ENCODE measurements at regions not wholly inside any gene's neighbourhood (a gene's known extent, or its start where the extent isn't known, plus 50 kb on each side); places are given as distances from the start of the nearest gene placed in this dataset.
"Not testable (repeated sequence)": the region's sequence is repeated elsewhere in the genome, so short reads cannot be mapped to it uniquely, and the experiment has no call there.

DNA sequence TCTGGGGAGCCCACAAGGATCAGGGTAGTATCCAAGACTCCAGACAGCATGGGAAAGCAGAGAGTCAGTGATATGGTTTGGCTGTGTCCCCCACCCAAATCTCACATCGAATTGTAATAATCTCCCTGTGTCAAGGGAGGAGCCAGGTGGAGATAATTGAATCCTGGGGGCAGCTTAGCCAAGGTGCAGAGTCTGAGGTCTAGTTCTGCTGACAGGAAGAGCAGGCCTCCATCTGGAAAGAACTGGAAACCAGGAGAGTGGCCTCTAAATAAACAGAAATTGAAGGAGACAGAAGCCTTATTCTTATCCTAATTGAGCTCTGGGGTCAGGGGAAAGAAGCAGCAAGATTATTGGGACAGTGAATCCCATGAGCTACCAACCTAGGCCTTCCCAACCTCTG lies 146.7 kb upstream of the NRP1 start:
- H3K14ac ChIP-seq (ENCODE audit: low read length in 2 of 2), result no peak overlapping the region
- no peak overlapping the region for H2BK12ac ChIP-seq (ENCODE audit: low read length in 2 of 2)
- WGBS, result 89% methylated on average over 1 of the region's 1 CpG
- H3K18ac ChIP-seq (ENCODE audit: low read depth in 1 of 2, low read length in 2 of 2), result no peak overlapping the region
- no peak overlapping the region for H3K27ac ChIP-seq (ENCODE audit: low read length, poor library complexity, severe bottlenecking)
- H4K8ac ChIP-seq (ENCODE audit: low read length), result no peak overlapping the region
- H3K4me2 ChIP-seq (ENCODE audit: low read length, poor library complexity, severe bottlenecking), result no peak overlapping the region
- no peak overlapping the region for H2AFZ ChIP-seq (ENCODE audit: low read depth, low read length)
- H3K79me1 ChIP-seq (replicated peaks; ENCODE audit: low read length, poor library complexity, severe bottlenecking), result no peaks in the 10 kb centered on the region
- no peak overlapping the region for H3K23ac ChIP-seq (ENCODE audit: low read length in 2 of 2)
- no peaks in the 10 kb centered on the region for H3K36me3 ChIP-seq (ENCODE audit: control insufficient read depth in 1 of 2, insufficient read depth in 2 of 2, low read depth in 1 of 2, low read length in 2 of 2)
- no peak overlapping the region for H3K4ac ChIP-seq (ENCODE audit: low read depth in 1 of 2, low read length in 2 of 2)
- no peak overlapping the region for H3K9ac ChIP-seq (ENCODE audit: low read length)
- H2BK120ac ChIP-seq (ENCODE audit: low read depth, low read length), result no peak overlapping the region
- H4K91ac ChIP-seq (ENCODE audit: low read length), result no peak overlapping the region
- H3K9me3 ChIP-seq (ENCODE audit: control insufficient read depth, low read length), result no peaks in the 10 kb centered on the region
- no peak overlapping the region for H2BK15ac ChIP-seq (ENCODE audit: low read depth, poor library complexity, severe bottlenecking)
- no peak for DNase-seq
- H3K4me3 ChIP-seq (ENCODE audit: insufficient read depth in 1 of 2, low read depth in 1 of 2, low read length in 2 of 2), result no peak overlapping the region
- H3K27me3 ChIP-seq (ENCODE audit: control insufficient read depth in 1 of 2, insufficient read depth in 1 of 2, low read length in 2 of 2), result no peaks in the 10 kb centered on the region
- no peaks in the 10 kb centered on the region for H3K4me1 ChIP-seq (ENCODE audit: control insufficient read depth, insufficient read depth, low read depth, low read length)
- H2AK5ac ChIP-seq (ENCODE audit: low read length, severe bottlenecking), result no peak overlapping the region
- H2BK5ac ChIP-seq (ENCODE audit: low read depth, low read length, poor library complexity, severe bottlenecking), result no peak overlapping the region

DNA sequence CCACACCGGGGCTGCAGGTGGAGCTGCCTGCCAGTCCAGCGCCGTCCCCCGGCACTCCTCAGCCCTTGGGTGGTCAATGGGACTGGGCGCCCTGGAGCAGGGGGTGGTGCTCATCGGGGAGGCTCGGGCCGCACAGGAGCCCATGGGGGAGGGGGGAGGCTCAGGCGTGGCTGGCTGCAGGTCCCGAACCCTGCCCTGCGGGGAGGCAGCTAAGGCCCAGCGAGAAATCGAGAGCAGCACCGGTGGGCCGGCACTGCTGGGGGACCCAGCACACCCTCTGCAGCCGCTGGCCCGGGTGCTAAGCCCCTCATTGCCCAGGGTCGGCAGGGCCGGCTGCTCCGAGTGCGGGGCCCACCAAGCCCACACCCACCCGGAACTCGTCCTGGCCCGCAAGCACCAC lies 145.9 kb upstream of the NRP1 start:
- not testable (repeated sequence) for H3K4me1 ChIP-seq (ENCODE audit: control insufficient read depth, insufficient read depth, low read depth, low read length); H3K9ac ChIP-seq (ENCODE audit: low read length); H2BK12ac ChIP-seq (ENCODE audit: low read length in 2 of 2); H3K36me3 ChIP-seq (ENCODE audit: control insufficient read depth in 1 of 2, insufficient read depth in 2 of 2, low read depth in 1 of 2, low read length in 2 of 2); H2AFZ ChIP-seq (ENCODE audit: low read depth, low read length); H2AK5ac ChIP-seq (ENCODE audit: low read length, severe bottlenecking); H4K8ac ChIP-seq (ENCODE audit: low read length); H4K91ac ChIP-seq (ENCODE audit: low read length); H2BK120ac ChIP-seq (ENCODE audit: low read depth, low read length); H3K18ac ChIP-seq (ENCODE audit: low read depth in 1 of 2, low read length in 2 of 2); H2BK5ac ChIP-seq (ENCODE audit: low read depth, low read length, poor library complexity, severe bottlenecking); H3K14ac ChIP-seq (ENCODE audit: low read length in 2 of 2); H3K23ac ChIP-seq (ENCODE audit: low read length in 2 of 2); H3K27me3 ChIP-seq (ENCODE audit: control insufficient read depth in 1 of 2, insufficient read depth in 1 of 2, low read length in 2 of 2); H3K4me2 ChIP-seq (ENCODE audit: low read length, poor library complexity, severe bottlenecking); DNase-seq; H2BK15ac ChIP-seq (ENCODE audit: low read depth, poor library complexity, severe bottlenecking); H3K9me3 ChIP-seq (ENCODE audit: control insufficient read depth, low read length); H3K27ac ChIP-seq (ENCODE audit: low read length, poor library complexity, severe bottlenecking); H3K4me3 ChIP-seq (ENCODE audit: insufficient read depth in 1 of 2, low read depth in 1 of 2, low read length in 2 of 2); H3K79me1 ChIP-seq (replicated peaks; ENCODE audit: low read length, poor library complexity, severe bottlenecking); H3K4ac ChIP-seq (ENCODE audit: low read depth in 1 of 2, low read length in 2 of 2)
- 98% methylated on average over 22 of the region's 24 CpGs for WGBS

DNA sequence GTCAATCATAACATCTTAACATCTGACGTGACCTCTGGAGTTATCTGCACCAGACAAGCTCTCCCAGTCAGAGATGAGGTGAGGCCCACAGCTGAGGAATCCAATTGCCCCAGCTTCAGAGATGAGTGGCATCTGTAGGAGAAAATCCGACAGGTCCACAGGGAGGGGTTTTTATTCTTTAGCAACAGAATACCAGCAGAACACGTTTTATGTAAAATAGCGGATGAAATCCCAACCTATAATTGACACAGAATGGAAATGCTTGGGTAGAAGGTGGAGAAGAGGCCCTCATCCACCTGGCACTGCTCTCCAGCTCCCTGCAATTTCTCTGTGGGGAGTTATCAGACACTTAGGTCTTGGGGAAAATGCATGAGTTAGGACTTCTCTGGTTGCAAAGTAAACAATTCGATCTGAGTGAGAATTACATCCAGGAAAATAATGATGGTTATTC lies 144.2 kb upstream of the NRP1 start:
- no peak overlapping the region for H2AK5ac ChIP-seq (ENCODE audit: low read length, severe bottlenecking)
- H4K8ac ChIP-seq (ENCODE audit: low read length), result no peak overlapping the region
- H3K18ac ChIP-seq (ENCODE audit: low read depth in 1 of 2, low read length in 2 of 2), result no peak overlapping the region
- WGBS, result 94% methylated on average over 2 of the region's 5 CpGs
- no peak overlapping the region for H2BK12ac ChIP-seq (ENCODE audit: low read length in 2 of 2)
- no peaks in the 10 kb centered on the region for H3K79me1 ChIP-seq (replicated peaks; ENCODE audit: low read length, poor library complexity, severe bottlenecking)
- no peaks in the 10 kb centered on the region for H3K4me1 ChIP-seq (ENCODE audit: control insufficient read depth, insufficient read depth, low read depth, low read length)
- H3K27ac ChIP-seq (ENCODE audit: low read length, poor library complexity, severe bottlenecking), result no peak overlapping the region
- no peaks in the 10 kb centered on the region for H3K27me3 ChIP-seq (ENCODE audit: control insufficient read depth in 1 of 2, insufficient read depth in 1 of 2, low read length in 2 of 2)
- no peak for DNase-seq
- no peak overlapping the region for H2BK15ac ChIP-seq (ENCODE audit: low read depth, poor library complexity, severe bottlenecking)
- H3K36me3 ChIP-seq (ENCODE audit: control insufficient read depth in 1 of 2, insufficient read depth in 2 of 2, low read depth in 1 of 2, low read length in 2 of 2), result no peaks in the 10 kb centered on the region
- no peak overlapping the region for H3K23ac ChIP-seq (ENCODE audit: low read length in 2 of 2)
- H3K9ac ChIP-seq (ENCODE audit: low read length), result no peak overlapping the region
- H2AFZ ChIP-seq (ENCODE audit: low read depth, low read length), result no peak overlapping the region
- no peak overlapping the region for H3K4me2 ChIP-seq (ENCODE audit: low read length, poor library complexity, severe bottlenecking)
- no peak overlapping the region for H4K91ac ChIP-seq (ENCODE audit: low read length)
- H3K4me3 ChIP-seq (ENCODE audit: insufficient read depth in 1 of 2, low read depth in 1 of 2, low read length in 2 of 2), result no peak overlapping the region
- H3K9me3 ChIP-seq (ENCODE audit: control insufficient read depth, low read length), result no peaks in the 10 kb centered on the region
- no peak overlapping the region for H2BK120ac ChIP-seq (ENCODE audit: low read depth, low read length)
- no peak overlapping the region for H3K14ac ChIP-seq (ENCODE audit: low read length in 2 of 2)
- no peak overlapping the region for H3K4ac ChIP-seq (ENCODE audit: low read depth in 1 of 2, low read length in 2 of 2)
- no peak overlapping the region for H2BK5ac ChIP-seq (ENCODE audit: low read depth, low read length, poor library complexity, severe bottlenecking)

DNA sequence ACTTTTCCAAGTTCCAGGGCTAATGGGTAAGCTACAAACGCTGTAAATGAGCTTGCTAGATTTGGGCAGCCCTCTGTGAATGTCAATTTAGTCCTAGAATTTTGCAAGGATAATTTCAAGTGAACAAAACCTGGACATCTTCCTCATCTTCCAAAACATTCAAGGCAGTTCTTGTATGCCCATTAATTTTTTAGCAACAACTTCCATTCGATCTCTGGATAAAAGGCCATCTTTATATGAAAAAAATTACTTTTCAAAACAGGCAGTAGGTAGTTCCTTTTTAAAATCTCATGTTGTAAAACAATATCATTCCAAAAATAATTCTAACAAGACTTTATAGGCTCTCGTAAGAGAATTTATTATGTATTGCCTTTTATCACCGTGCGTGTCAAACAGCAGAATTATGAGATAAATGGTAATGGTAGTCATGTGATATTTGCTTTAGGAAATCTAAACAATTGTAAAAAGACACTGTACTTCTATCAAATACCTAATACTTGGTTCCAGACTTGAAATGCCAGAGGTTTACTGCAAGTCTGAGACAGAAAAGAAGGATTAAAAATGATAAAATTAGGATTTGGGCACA lies 143.7 kb upstream of the NRP1 start:
- no peak overlapping the region for H3K14ac ChIP-seq (ENCODE audit: low read length in 2 of 2)
- H3K4ac ChIP-seq (ENCODE audit: low read depth in 1 of 2, low read length in 2 of 2), result no peak overlapping the region
- H2BK12ac ChIP-seq (ENCODE audit: low read length in 2 of 2), result no peak overlapping the region
- no peak overlapping the region for H3K4me2 ChIP-seq (ENCODE audit: low read length, poor library complexity, severe bottlenecking)
- no peak overlapping the region for H4K8ac ChIP-seq (ENCODE audit: low read length)
- no peak overlapping the region for H2BK120ac ChIP-seq (ENCODE audit: low read depth, low read length)
- 90% methylated on average over 4 of the region's 5 CpGs for WGBS
- no peak overlapping the region for H3K18ac ChIP-seq (ENCODE audit: low read depth in 1 of 2, low read length in 2 of 2)
- no peaks in the 10 kb centered on the region for H3K9me3 ChIP-seq (ENCODE audit: control insufficient read depth, low read length)
- no peak overlapping the region for H3K27ac ChIP-seq (ENCODE audit: low read length, poor library complexity, severe bottlenecking)
- no peak overlapping the region for H2BK5ac ChIP-seq (ENCODE audit: low read depth, low read length, poor library complexity, severe bottlenecking)
- no peaks in the 10 kb centered on the region for H3K27me3 ChIP-seq (ENCODE audit: control insufficient read depth in 1 of 2, insufficient read depth in 1 of 2, low read length in 2 of 2)
- H3K9ac ChIP-seq (ENCODE audit: low read length), result no peak overlapping the region
- no peak for DNase-seq
- no peak overlapping the region for H2AFZ ChIP-seq (ENCODE audit: low read depth, low read length)
- H3K4me1 ChIP-seq (ENCODE audit: control insufficient read depth, insufficient read depth, low read depth, low read length), result no peaks in the 10 kb centered on the region
- H3K23ac ChIP-seq (ENCODE audit: low read length in 2 of 2), result no peak overlapping the region
- H3K36me3 ChIP-seq (ENCODE audit: control insufficient read depth in 1 of 2, insufficient read depth in 2 of 2, low read depth in 1 of 2, low read length in 2 of 2), result no peaks in the 10 kb centered on the region
- no peaks in the 10 kb centered on the region for H3K79me1 ChIP-seq (replicated peaks; ENCODE audit: low read length, poor library complexity, severe bottlenecking)
- H2AK5ac ChIP-seq (ENCODE audit: low read length, severe bottlenecking), result no peak overlapping the region
- no peak overlapping the region for H3K4me3 ChIP-seq (ENCODE audit: insufficient read depth in 1 of 2, low read depth in 1 of 2, low read length in 2 of 2)
- H4K91ac ChIP-seq (ENCODE audit: low read length), result no peak overlapping the region
- no peak overlapping the region for H2BK15ac ChIP-seq (ENCODE audit: low read depth, poor library complexity, severe bottlenecking)

All from mesenchymal stem cell (in vitro differentiated cells and primary cell).